LHCN-M2 (cell line): ENCODE measurements at regions not wholly inside any gene's neighbourhood (a gene's known extent, or its start where the extent isn't known, plus 50 kb on each side); places are given as distances from the start of the nearest gene placed in this dataset.

ENCODE experiments used
- DNase-seq: peaks from one replicate; pipeline ENCODE4 v3.0.0-alpha.2; 2012; ENCODE audit warnings: low read depth

- DNase-seq = no peak
These were observed 219.5 kb upstream of the TMEM161B start for GRCh38 chr5:88488130-88488529.

GRCh38 chr5:88487066-88487465 is 218.4 kb upstream of the TMEM161B start:
- DNase-seq = no peak

GRCh38 chr5:88486431-88486830 is 217.8 kb upstream of the TMEM161B start:
- no peak for DNase-seq

- DNase-seq = no peak
These were observed 216.9 kb upstream of the TMEM161B start for GRCh38 chr5:88485531-88485930.

- DNase-seq = no peak
These were observed 215.5 kb upstream of the TMEM161B start for GRCh38 chr5:88483964-88484672.

- DNase-seq = no peak
These were observed 212.3 kb upstream of the TMEM161B start for GRCh38 chr5:88480801-88481499.

DNA sequence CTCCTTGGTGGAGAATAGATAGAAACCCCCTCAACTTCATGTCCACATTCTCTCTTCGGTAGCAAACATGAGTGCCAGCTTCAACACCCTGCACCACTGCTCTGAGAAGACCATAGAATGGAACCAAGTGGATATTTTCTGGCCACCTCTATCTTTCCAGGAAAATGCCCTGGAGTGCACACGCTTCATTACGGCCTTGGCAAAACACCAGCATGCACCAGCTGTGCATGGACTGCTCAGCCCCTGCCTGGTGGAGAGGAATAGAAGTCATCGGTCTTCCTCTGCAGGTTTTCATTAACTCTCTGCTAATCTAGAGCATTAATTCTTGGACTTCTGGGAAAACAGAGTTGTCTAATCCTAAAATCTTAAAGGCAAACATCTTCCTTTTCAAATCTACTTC is 211.6 kb upstream of the TMEM161B start:
- no peak for DNase-seq

DNA sequence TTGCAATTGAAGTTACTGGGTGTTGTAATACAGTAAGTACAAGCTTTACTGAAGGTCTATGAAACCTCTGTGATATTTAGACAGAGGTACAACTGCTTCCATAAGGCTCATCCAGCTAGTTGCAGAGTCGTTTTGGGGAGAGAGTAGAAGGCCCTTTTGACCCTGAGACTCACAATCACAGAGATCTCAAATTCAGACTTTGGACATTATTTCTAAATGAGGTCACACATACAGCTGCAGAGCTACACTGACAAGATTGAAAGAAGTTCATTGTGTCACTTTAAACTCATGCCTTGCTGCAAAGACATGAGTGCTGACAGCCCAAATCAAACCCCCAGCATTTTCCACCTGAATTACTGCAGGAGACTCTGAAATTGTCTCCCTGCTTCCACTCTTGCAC is 205.9 kb upstream of the TMEM161B start:
- no peak for DNase-seq

- DNase-seq = no peak
These were observed 202.1 kb upstream of the TMEM161B start for GRCh38 chr5:88470745-88471144.

DNA sequence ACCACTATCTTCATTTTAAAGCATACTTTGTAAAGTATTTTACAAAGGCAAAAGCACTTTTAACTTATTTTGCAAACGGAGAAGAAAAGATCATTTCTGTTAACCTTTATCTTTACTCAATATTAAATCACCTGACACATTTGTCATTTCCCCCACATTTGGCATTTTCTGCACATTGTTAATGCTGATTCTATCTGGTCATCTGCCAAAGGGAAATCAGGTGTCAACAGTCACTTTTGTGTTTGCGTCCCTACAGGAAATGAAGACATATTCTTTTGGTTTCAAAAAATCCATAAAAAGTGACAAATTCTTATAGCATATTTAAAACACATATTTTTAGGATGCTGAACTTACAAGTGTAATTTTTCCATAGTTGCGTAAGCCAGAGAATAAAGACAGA is 191.3 kb upstream of the TMEM161B start:
- no peak for DNase-seq

DNA sequence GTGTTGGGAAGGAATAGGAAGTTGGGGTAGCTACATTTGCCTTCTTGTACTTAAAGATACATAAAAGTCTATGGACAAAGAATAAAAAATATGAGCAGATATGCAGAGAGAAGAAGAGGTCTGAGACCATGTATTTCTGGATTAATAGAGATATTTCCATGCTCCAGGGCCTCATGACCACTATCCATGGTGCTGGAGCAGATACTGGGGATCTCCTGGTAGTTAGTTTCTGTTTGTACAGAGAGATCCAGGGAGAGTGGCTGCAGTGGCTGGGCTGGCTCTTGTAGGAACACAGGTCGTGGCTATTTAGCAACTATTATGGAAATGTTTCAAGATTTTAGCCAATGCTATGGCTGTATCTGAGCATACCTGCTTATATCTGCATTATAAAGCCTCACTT is 184.2 kb upstream of the TMEM161B start:
- DNase-seq = no peak

- no peak for DNase-seq
These were observed 181.6 kb upstream of the TMEM161B start for GRCh38 chr5:88450239-88450638.

DNA sequence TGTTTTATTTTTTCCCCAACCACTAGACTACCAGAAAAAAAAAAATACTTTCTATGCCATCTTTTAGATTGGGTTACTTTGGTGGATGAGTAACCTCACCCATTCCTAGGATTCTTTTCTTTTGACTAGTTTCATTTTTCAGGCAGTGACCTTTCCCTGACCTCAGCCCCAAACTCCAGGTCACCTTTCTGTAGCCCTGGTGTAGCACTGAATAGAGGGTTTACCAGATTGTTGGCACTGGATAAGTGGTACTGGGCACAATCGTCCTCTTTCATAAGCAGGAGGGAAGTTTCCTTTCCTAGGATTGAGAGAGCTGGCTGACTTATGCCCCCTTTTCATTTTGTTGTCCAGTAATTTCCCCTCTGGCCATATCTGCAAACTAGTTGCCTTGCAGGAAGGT is 169.4 kb upstream of the TMEM161B start:
- no peak for DNase-seq

GRCh38 chr5:88436290-88436689 is 167.6 kb upstream of the TMEM161B start:
- no peak for DNase-seq

- no peak for DNase-seq
These were observed 160.0 kb upstream of the TMEM161B start for GRCh38 chr5:88428633-88429032.

DNA sequence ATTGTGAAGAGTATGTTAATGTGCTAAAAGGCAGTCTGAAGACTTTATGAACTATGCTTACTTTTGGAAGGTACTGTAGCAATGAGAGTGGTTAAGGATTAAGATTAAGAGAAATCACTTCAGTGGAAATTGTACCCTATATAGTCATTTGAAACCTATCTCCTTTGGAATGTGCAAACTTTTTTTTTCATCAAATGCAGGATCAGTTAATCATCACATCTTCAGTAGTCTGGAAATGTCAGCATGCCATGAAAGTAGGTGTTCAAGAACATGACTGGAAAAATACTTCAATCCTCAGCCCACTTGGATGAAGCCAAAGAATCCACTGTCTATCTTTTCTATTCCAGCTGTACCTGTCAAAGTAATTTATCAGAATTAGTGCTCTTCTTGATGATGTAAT is 157.8 kb upstream of the TMEM161B start:
- DNase-seq = no peak

GRCh38 chr5:88425124-88425523 is 156.5 kb upstream of the TMEM161B start:
- no peak for DNase-seq

- DNase-seq = no peak
These were observed 151.3 kb upstream of the TMEM161B start for GRCh38 chr5:88419931-88420330.

GRCh38 chr5:88407341-88407740 is 138.7 kb upstream of the TMEM161B start:
- no peak for DNase-seq

DNA sequence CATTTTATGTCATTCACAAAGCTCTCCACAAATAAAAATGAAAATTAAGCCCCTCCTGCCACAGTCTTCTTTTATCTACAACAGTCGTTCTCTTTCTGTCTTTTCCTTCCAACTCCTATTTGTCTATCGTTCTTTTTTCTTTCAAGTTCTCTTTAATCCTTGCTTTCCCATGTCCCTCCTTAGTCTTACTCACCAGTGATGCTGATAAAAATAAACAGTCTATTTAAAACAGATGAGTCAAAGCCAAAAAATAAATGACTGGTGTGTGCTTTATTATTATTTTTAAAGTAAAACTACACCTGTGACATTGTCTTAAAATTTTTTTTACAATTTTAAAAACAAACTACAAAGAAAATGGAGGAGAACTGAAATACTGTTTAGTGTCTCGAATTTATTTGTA is 137.1 kb upstream of the TMEM161B start:
- DNase-seq = no peak

GRCh38 chr5:88404405-88404804 is 135.8 kb upstream of the TMEM161B start:
- no peak for DNase-seq

GRCh38 chr5:88401686-88402085 is 133.0 kb upstream of the TMEM161B start:
- no peak for DNase-seq

GRCh38 chr5:88401228-88401627 is 132.6 kb upstream of the TMEM161B start:
- DNase-seq = no peak
